ENCODE measurements at regions not wholly inside any gene's neighbourhood (a gene's known extent, or its start where the extent isn't known, plus 50 kb on each side); places are given as distances from the start of the nearest gene placed in this dataset.

GRCh38 chr2:200089040-200089755, 133.8 kb downstream of the MAIP1 start:
- no peaks in the 10 kb centered on the region for H3K79me2 ChIP-seq (ENCODE audit: low read length)
- no peaks in the 10 kb centered on the region for H3K9me3 ChIP-seq (replicated peaks; ENCODE audit: insufficient read depth, low read length)
- DNase-seq: no peak
- H3K4me3 ChIP-seq (ENCODE audit: low read length): no peak overlapping the region
- H3F3A ChIP-seq (ENCODE audit: insufficient read depth, low read length): no peaks in the 10 kb centered on the region
- H2AFZ ChIP-seq (ENCODE audit: low read length): no peak overlapping the region
- H3K27me3 ChIP-seq (replicated peaks; ENCODE audit: insufficient read depth, low read length): no peaks in the 10 kb centered on the region
- no peaks in the 10 kb centered on the region for H4K20me1 ChIP-seq (ENCODE audit: insufficient read depth, low read length)
- no peaks in the 10 kb centered on the region for H3K4me1 ChIP-seq (ENCODE audit: low read length)
- TF ChIP-seq EZH2phosphoT487 (IDR thresholded peaks at IDR 0.05; ENCODE audit: low read length): no peak
- no peak for TF ChIP-seq EZH2 (optimal IDR thresholded peaks at IDR 0.05; ENCODE audit: low read depth, low read length)
- no peak for TF ChIP-seq CTCF (IDR thresholded peaks at IDR 0.05; ENCODE audit: low read length)
- H3K4me2 ChIP-seq (ENCODE audit: low read depth, low read length): no peak overlapping the region
- no peaks in the 10 kb centered on the region for H3K9me2 ChIP-seq (replicated peaks; ENCODE audit: insufficient read depth, low read length)
- no peak overlapping the region for H3K9ac ChIP-seq (ENCODE audit: low read length)
- no peak overlapping the region for H3K27ac ChIP-seq (ENCODE audit: low read length)
- no peaks in the 10 kb centered on the region for H3K36me3 ChIP-seq (replicated peaks; ENCODE audit: insufficient read depth, low read length)

- Histone ChIP-seq H3K9me2 (replicated peaks; ENCODE audit: insufficient read depth, low read length) (no peaks in the 10 kb centered on the region), H2AFZ (ENCODE audit: low read length) (no peak overlapping the region), H3K79me2 (ENCODE audit: low read length) (no peaks in the 10 kb centered on the region), H3K4me1 (ENCODE audit: low read length) (no peaks in the 10 kb centered on the region), H3K9ac (ENCODE audit: low read length) (no peak overlapping the region), H3K4me3 (ENCODE audit: low read length) (no peak overlapping the region), H3F3A (ENCODE audit: insufficient read depth, low read length) (no peaks in the 10 kb centered on the region), H3K36me3 (replicated peaks; ENCODE audit: insufficient read depth, low read length) (no peaks in the 10 kb centered on the region), H3K9me3 (replicated peaks; ENCODE audit: insufficient read depth, low read length) (no peaks in the 10 kb centered on the region), H3K4me2 (ENCODE audit: low read depth, low read length) (no peak overlapping the region), H3K27ac (ENCODE audit: low read length) (no peak overlapping the region), H3K27me3 (replicated peaks; ENCODE audit: insufficient read depth, low read length) (no peaks in the 10 kb centered on the region), H4K20me1 (ENCODE audit: insufficient read depth, low read length) (no peaks in the 10 kb centered on the region)
- TF ChIP-seq EZH2 (optimal IDR thresholded peaks at IDR 0.05; ENCODE audit: low read depth, low read length) (no peak), CTCF (IDR thresholded peaks at IDR 0.05; ENCODE audit: low read length) (no peak), EZH2phosphoT487 (IDR thresholded peaks at IDR 0.05; ENCODE audit: low read length) (no peak)
- no peak for DNase-seq
Measured at GRCh38 chr2:200089756-200090109, 134.4 kb downstream of the MAIP1 start.

GRCh38 chr2:200090683-200091082, 135.3 kb downstream of the MAIP1 start:
- no peaks in the 10 kb centered on the region for H3K36me3 ChIP-seq (replicated peaks; ENCODE audit: insufficient read depth, low read length)
- H3K79me2 ChIP-seq (ENCODE audit: low read length): no peaks in the 10 kb centered on the region
- no peaks in the 10 kb centered on the region for H3K27me3 ChIP-seq (replicated peaks; ENCODE audit: insufficient read depth, low read length)
- no peak overlapping the region for H2AFZ ChIP-seq (ENCODE audit: low read length)
- no peak overlapping the region for H3K4me2 ChIP-seq (ENCODE audit: low read depth, low read length)
- no peak overlapping the region for H3K4me3 ChIP-seq (ENCODE audit: low read length)
- no peak for TF ChIP-seq EZH2 (optimal IDR thresholded peaks at IDR 0.05; ENCODE audit: low read depth, low read length)
- TF ChIP-seq CTCF (IDR thresholded peaks at IDR 0.05; ENCODE audit: low read length): no peak
- no peak for TF ChIP-seq EZH2phosphoT487 (IDR thresholded peaks at IDR 0.05; ENCODE audit: low read length)
- H3K4me1 ChIP-seq (ENCODE audit: low read length): no peaks in the 10 kb centered on the region
- H3K9me3 ChIP-seq (replicated peaks; ENCODE audit: insufficient read depth, low read length): no peaks in the 10 kb centered on the region
- no peaks in the 10 kb centered on the region for H3K9me2 ChIP-seq (replicated peaks; ENCODE audit: insufficient read depth, low read length)
- DNase-seq: no peak
- H3K9ac ChIP-seq (ENCODE audit: low read length): no peak overlapping the region
- H3F3A ChIP-seq (ENCODE audit: insufficient read depth, low read length): no peaks in the 10 kb centered on the region
- H3K27ac ChIP-seq (ENCODE audit: low read length): no peak overlapping the region
- H4K20me1 ChIP-seq (ENCODE audit: insufficient read depth, low read length): no peaks in the 10 kb centered on the region
